Prostate gland (tissue), 2 donors: ENCODE measurements at regions not wholly inside any gene's neighbourhood (a gene's known extent, or its start where the extent isn't known, plus 50 kb on each side); places are given as distances from the start of the nearest gene placed in this dataset.

Experiments used
- DNase-seq: peaks from one replicate; pipeline ENCODE4 v3.0.0-alpha.2; 2019; ENCODE audit warnings: low spot score
- H3K27ac ChIP-seq, 2 donors: fragments of 200-600 bp; sonication (generic); 2 replicates each; pipeline ENCODE4 v1.5.1; 2017 to 2019
- H3K27me3 ChIP-seq: fragments of 200-600 bp; sonication (generic); replicated peaks from 2 replicates; pipeline ENCODE4 v1.5.1; 2019; ENCODE audit not compliant: insufficient read depth
- H3K36me3 ChIP-seq, 2 donors: fragments of 200-600 bp; sonication (generic); 1 replicate in 1 of 2; 2 replicates in 1 of 2; pipeline versions ENCODE4 v1.5.1 to v1.8.1; 2017 to 2019
- H3K4me1 ChIP-seq: fragments of 200-600 bp; sonication (generic); replicated peaks from 2 replicates; pipeline ENCODE4 v1.5.1; 2019
- H3K4me3 ChIP-seq, 2 donors: fragments of 200-600 bp; sonication (generic); 2 replicates each; pipeline ENCODE4 v1.5.1; 2017 to 2019
- H3K9me3 ChIP-seq: fragments of 200-600 bp; sonication (generic); 2 replicates; pipeline ENCODE4 v1.5.1; 2017
- POLR2A ChIP-seq: fragments of 450-650 bp; IDR thresholded peaks from one replicate; pipeline ENCODE4 v1.6.1; 2016; ENCODE audit warnings: antibody characterized with exemption, mild to moderate bottlenecking
- POLR2AphosphoS5 ChIP-seq: sonication (generic); formaldehyde crosslinking; IDR thresholded peaks from one replicate; pipeline ENCODE4 v1.6.1; 2017; ENCODE audit warnings: antibody characterized with exemption
- WGBS: methylation state at CpG from one replicate; pipeline ENCODE4 v1.1.5; 2018; 5-methylcytosine and 5-hydroxymethylcytosine counted together
- intact Hi-C: fragments of 100-400 bp; cut with DNase I; formaldehyde crosslinking; loops from one replicate; pipeline ENCODE4 v1.14.2; 2022
- TF ChIP-seq, protein P1 (sequence below), 4 experiments: fragments of 200-600 bp in 2 of 4; fragments of 450-650 bp in 2 of 4; sonication (generic) in 2 of 4; IDR thresholded peaks; 1 replicate in 3 of 4; 2 replicates in 1 of 4; pipeline ENCODE4 v1.5.1; 2016 to 2019; ENCODE audit warnings: antibody characterized with exemption in 4 of 4, mild to moderate bottlenecking in 2 of 4, moderate library complexity in 2 of 4

GRCh38 chr9:80804873-80805272 is 884.5 kb downstream of the TLE1 start:
- H3K36me3 ChIP-seq, result no peaks in the 10 kb centered on the region
- TF ChIP-seq POLR2A, result no peak
- no peaks in the 10 kb centered on the region for H3K9me3 ChIP-seq
- DNase-seq, result no peak
- H3K4me1 ChIP-seq, result no peaks in the 10 kb centered on the region
- no peaks in the 10 kb centered on the region for H3K27me3 ChIP-seq
- intact Hi-C loops, result no loop called here
- no peak overlapping the region for H3K27ac ChIP-seq
- no peak overlapping the region for H3K4me3 ChIP-seq

DNA sequence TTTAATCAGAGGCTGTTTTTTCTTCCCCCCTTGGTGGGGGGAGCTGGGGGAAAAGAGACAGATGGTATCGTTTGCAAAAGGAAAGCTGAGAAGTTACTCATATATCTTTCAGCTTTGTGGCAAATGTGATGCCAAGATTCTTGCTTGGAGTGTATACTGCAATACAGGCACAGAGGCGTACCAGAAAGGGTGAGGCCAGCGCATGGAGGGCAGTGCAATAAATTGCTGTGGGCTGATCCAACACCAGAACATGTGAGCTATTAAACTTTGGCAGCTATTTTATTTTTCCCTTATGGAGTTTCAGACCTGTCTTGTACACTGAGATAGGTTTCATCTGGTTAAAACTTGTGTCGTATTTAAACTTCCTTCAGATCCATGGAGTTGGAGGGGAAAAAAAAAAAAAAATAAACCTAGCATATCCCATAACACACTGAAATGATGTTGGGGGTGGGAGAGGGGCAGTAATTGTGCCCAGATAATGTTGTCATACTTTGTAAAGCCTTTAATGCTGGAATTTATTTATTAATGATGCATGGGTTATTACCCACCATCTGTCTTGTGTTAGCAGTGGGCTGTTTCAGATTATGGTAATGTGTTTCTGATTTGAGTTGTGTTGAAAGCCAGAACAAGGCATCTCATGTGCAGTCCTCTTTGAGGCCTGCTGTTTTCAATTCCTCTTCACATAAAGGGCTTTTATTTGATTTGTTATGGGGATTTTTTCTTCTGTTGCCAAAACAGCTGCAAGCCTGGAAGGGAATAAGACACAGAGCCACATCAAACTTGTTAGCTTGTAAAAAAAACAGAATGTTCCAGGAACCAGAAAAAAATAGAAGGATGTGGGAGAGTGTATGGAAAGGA is 891.3 kb downstream of the TLE1 start:
- Histone ChIP-seq H3K36me3 (no peaks in the 10 kb centered on the region), H3K27ac (peak overlapping the region; percentile 15 to 38), H3K4me1 (no peaks in the 10 kb centered on the region), H3K27me3 (no peaks in the 10 kb centered on the region), H3K4me3 (no peak overlapping the region), H3K9me3 (no peaks in the 10 kb centered on the region)
- WGBS, result 16% methylated on average over 4 of the region's 4 CpGs
- peak; percentile 52 for DNase-seq
- TF ChIP-seq, protein P1, sequence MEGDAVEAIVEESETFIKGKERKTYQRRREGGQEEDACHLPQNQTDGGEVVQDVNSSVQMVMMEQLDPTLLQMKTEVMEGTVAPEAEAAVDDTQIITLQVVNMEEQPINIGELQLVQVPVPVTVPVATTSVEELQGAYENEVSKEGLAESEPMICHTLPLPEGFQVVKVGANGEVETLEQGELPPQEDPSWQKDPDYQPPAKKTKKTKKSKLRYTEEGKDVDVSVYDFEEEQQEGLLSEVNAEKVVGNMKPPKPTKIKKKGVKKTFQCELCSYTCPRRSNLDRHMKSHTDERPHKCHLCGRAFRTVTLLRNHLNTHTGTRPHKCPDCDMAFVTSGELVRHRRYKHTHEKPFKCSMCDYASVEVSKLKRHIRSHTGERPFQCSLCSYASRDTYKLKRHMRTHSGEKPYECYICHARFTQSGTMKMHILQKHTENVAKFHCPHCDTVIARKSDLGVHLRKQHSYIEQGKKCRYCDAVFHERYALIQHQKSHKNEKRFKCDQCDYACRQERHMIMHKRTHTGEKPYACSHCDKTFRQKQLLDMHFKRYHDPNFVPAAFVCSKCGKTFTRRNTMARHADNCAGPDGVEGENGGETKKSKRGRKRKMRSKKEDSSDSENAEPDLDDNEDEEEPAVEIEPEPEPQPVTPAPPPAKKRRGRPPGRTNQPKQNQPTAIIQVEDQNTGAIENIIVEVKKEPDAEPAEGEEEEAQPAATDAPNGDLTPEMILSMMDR (IDR thresholded peaks at IDR 0.05), result no peak
- TF ChIP-seq POLR2A (no peak), POLR2AphosphoS5 (peak; percentile 59)
- intact Hi-C loops, result loop anchor here (5.0 to 10.0 kb wide), 4 partner anchors 139 to 889 kb away; partner anchors contain the start of gene TLE1

GRCh38 chr9:80797101-80797829 is 892.1 kb downstream of the TLE1 start:
- no peak for DNase-seq
- Histone ChIP-seq H3K4me1 (no peaks in the 10 kb centered on the region), H3K27ac (peak overlapping the region; percentile 38 to 42), H3K4me3 (no peak overlapping the region), H3K36me3 (no peaks in the 10 kb centered on the region), H3K27me3 (no peaks in the 10 kb centered on the region), H3K9me3 (no peaks in the 10 kb centered on the region)
- intact Hi-C loops, result loop anchor here (5.0 to 10.0 kb wide), 4 partner anchors 140 to 890 kb away; partner anchors contain the start of gene TLE1
- WGBS, result 35% methylated on average over 4 of the region's 4 CpGs
- TF ChIP-seq POLR2A (no peak), POLR2AphosphoS5 (no peak)
- TF ChIP-seq, protein P1 (IDR thresholded peaks at IDR 0.05), result no peak

- DNase-seq, result peak; percentile 45
- WGBS, result 19% methylated on average over 7 of the region's 7 CpGs
- TF ChIP-seq, protein P1 (IDR thresholded peaks at IDR 0.05), result no peak
- TF ChIP-seq POLR2AphosphoS5, result peak; percentile 23
- no peak for TF ChIP-seq POLR2A
Measured at GRCh38 chr9:80796632-80797031, 892.7 kb downstream of the TLE1 start.

DNA sequence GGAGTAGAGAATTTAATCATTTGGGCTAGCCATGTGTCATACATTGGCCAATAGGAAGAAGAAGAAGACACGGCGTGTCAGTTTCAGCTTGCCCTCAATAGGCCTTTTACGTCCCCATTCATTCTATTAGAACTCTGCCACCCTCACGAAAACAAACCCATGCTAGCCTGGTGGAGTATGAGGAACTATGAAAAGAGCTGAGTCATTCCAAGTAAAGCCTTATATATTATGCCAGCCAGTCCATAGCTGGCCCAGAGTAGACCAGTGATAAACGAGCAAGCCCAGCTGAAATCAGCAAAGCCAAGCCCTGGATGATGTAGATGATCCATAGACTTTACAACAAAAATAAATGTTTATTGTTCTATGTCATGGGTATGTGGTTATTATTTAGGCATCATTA is 895.1 kb downstream of the TLE1 start:
- Histone ChIP-seq H3K9me3 (no peaks in the 10 kb centered on the region), H3K27me3 (no peaks in the 10 kb centered on the region), H3K36me3 (no peaks in the 10 kb centered on the region), H3K4me3 (no peak overlapping the region), H3K4me1 (no peaks in the 10 kb centered on the region), H3K27ac (no peak overlapping the region)
- no peak for DNase-seq
- TF ChIP-seq, protein P1 (IDR thresholded peaks at IDR 0.05), result no peak
- TF ChIP-seq POLR2A (no peak), POLR2AphosphoS5 (no peak)
- WGBS, result 85% methylated on average over 5 of the region's 5 CpGs
- intact Hi-C loops, result loop anchor here (10.0 kb wide), 1 partner anchor 701 kb away; no protein-coding TSS in a partner anchor

More at GRCh38 chr9:80796632-80797031, 892.7 kb downstream of the TLE1 start:
- Histone ChIP-seq H3K4me3 (no peak overlapping the region), H3K4me1 (no peaks in the 10 kb centered on the region), H3K27me3 (no peaks in the 10 kb centered on the region), H3K36me3 (no peaks in the 10 kb centered on the region), H3K9me3 (no peaks in the 10 kb centered on the region), H3K27ac (peak overlapping the region; percentile 38 to 42)
- intact Hi-C loops, result loop anchor here (5.0 to 10.0 kb wide), 4 partner anchors 141 to 891 kb away; partner anchors contain the start of gene TLE1
